SHP77 (cell line): ENCODE measurements at regions not wholly inside any gene's neighbourhood (a gene's known extent, or its start where the extent isn't known, plus 50 kb on each side); places are given as distances from the start of the nearest gene placed in this dataset.

Experiments used
- DNase-seq, 2 experiments: peaks; one replicate each; lab custom pipeline; 2025; lab: John Stamatoyannopoulos, UW

GRCh38 chr3:56896357-56896756 is 94.6 kb upstream of the ARHGEF3 start:
- DNase-seq = no peak

GRCh38 chr3:56894881-56895431 is 93.2 kb upstream of the ARHGEF3 start:
- DNase-seq = no peak

- DNase-seq = no peak
Measured at GRCh38 chr3:56890448-56891091, 88.8 kb upstream of the ARHGEF3 start.

- DNase-seq = no peak
Measured at GRCh38 chr3:56889131-56889530, 87.4 kb upstream of the ARHGEF3 start.

- DNase-seq = no peak
Measured at GRCh38 chr3:56887402-56888025, 85.8 kb upstream of the ARHGEF3 start.

- no peak for DNase-seq
Measured at GRCh38 chr3:56886314-56886713, 84.6 kb upstream of the ARHGEF3 start.

- DNase-seq = no peak
Measured at GRCh38 chr3:56885879-56886278, 84.1 kb upstream of the ARHGEF3 start.

- DNase-seq = peak in 1 of 2 experiments; percentile 7
Measured at GRCh38 chr3:56885453-56885852, 83.7 kb upstream of the ARHGEF3 start.

- DNase-seq = no peak
Measured at GRCh38 chr3:56884387-56884786, 82.6 kb upstream of the ARHGEF3 start.

GRCh38 chr3:56883828-56884227 is 82.1 kb upstream of the ARHGEF3 start:
- DNase-seq = no peak

- DNase-seq = no peak
Measured at GRCh38 chr3:56882896-56883295, 81.1 kb upstream of the ARHGEF3 start.

- no peak for DNase-seq
Measured at GRCh38 chr3:56881841-56882240, 80.1 kb upstream of the ARHGEF3 start.

GRCh38 chr3:56880720-56881575 is 79.2 kb upstream of the ARHGEF3 start:
- DNase-seq = no peak

- no peak for DNase-seq
Measured at GRCh38 chr3:56879436-56880215, 77.9 kb upstream of the ARHGEF3 start.

- DNase-seq = no peak
Measured at GRCh38 chr3:56878074-56878473, 76.3 kb upstream of the ARHGEF3 start.

- no peak for DNase-seq
Measured at GRCh38 chr3:56876916-56877315, 75.2 kb upstream of the ARHGEF3 start.

- DNase-seq = no peak
Measured at GRCh38 chr3:56874269-56874668, 72.5 kb upstream of the ARHGEF3 start.

GRCh38 chr3:56870436-56870835 is 68.7 kb upstream of the ARHGEF3 start:
- no peak for DNase-seq

- DNase-seq = peak in 1 of 2 experiments; percentile 11
Measured at GRCh38 chr3:56869157-56869889, 67.6 kb upstream of the ARHGEF3 start.

- no peak for DNase-seq
Measured at GRCh38 chr3:56868706-56869105, 67.0 kb upstream of the ARHGEF3 start.

- DNase-seq = no peak
Measured at GRCh38 chr3:56867671-56868070, 65.9 kb upstream of the ARHGEF3 start.
